Fibroblast of skin of back (primary cell): ENCODE measurements at regions not wholly inside any gene's neighbourhood (a gene's known extent, or its start where the extent isn't known, plus 50 kb on each side); places are given as distances from the start of the nearest gene placed in this dataset.

ENCODE experiments used
- DNase-seq: peaks from one replicate; pipeline ENCODE4 v3.0.0-alpha.2; 2013

DNA sequence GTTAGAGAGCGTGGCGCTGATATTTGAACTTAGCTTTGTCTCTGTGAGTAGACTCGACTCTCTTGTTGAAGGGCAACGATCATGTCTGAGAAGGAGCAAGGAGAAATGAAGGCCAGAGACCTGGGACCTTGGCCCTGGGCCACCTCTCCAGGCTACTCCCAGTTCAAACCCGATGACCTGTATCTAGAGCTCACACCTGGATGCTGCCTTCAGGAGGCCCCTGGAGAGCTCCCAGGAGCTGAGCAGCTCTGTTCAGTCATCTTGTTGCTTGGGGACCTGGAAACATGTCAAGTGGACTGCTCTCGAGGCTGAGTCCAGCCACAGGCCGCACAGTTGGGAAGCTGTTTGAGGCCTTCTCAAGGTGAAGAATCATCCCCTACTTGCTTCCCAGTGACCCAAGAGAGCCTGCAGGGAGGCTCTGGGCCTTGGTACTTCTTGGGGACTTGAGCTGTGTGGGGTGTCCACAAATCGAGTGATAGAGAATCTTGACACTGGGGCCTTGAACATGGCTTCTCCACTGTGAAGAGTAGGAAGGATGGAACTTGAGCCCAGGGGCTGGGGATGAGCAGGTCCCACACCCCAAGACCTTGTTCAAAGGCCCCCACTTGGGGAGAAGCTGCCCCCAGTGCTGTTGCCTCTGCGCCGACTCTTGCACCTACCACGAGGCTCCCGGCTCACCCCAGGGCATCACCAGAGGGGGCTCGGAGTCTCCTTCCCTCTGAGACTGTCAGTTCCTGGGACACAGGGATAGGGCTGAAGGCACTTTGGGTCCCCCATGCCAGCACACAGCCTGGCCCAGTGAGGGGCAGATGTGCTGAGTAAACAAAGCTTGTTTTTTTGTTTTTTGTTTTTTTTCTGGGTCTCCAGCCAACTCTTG, 112.1 kb downstream of the IRX5 start:
- no peak for DNase-seq

GRCh38 chr16:55043499-55043898, 112.8 kb downstream of the IRX5 start:
- no peak for DNase-seq

DNA sequence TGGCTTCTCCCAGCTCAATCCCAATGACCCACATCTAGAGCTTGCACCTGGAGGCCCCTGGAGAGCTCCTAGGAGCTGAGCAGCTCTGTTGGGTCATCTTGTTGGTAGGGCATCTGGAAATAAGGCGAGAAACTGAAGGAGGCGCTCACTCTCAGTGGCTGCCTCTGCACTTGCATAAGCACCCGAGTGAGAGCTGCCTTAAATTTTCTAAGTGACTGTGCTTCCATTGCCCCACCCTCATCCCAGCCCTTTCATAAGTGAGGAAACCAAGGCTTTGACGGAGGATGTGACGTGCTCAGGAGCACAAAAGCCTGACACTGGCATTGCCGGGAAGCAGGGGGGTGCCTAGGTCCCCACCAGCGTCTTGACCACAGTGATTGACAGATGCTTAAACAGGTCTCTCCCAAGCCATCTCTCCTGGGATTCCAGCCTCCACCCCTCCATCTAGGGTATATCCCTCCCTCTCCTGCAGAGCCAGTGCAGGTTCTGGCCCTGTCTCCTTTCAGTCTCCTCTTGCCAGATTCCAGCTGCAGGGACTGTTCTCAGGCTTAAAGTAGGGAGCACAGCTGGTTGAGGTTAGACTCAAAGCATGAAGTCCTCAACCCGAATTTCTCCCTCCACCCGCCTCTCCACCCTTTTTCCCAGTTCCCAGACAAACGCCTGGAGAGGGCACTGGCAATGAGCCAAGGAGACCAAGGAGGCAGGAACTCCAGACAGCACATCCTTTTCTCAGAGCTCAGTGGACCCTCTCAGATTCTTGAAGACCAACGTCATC, 113.7 kb downstream of the IRX5 start:
- DNase-seq, result peak; percentile 20

DNA sequence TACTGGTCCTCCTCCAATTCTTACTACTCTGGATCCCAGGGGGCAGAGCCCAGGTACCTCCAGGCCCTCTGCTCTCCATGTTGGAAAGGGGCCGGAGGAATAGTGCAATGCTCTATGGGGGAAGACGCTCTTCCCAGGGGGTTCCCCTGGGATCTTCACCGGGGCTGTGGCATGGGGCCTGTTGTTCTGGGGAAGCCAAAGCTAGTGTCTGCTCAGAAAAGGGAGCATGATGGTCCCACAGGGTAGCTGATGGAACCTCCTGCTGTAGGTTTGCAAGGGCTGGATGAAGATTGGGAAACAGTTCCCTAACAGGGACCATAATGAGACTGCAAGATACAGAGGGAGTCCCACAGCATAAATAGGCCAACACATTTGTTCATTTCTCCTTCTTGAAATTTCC, 114.7 kb downstream of the IRX5 start:
- no peak for DNase-seq

- DNase-seq, result no peak
These were observed 115.2 kb downstream of the IRX5 start for GRCh38 chr16:55045756-55046460.

DNA sequence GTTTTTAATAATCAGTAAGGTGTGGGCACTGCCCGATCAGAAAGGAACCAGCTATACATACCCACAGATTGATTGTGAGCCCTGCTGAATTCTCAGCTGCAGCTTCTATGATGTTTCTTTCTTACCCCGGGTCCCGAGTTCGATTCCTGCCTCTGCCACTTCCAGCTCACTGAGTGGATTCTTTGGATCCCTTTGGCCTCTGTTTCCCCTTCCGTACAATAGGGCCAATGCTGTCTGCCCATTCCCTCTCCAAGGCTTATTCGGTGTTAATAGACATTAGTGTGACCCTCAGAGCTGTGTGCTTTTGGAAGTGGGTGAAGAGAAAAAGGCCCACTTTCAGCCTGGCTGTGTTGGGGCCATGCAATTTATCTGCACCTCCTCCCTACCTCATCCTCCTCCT, 115.8 kb downstream of the IRX5 start:
- no peak for DNase-seq

DNA sequence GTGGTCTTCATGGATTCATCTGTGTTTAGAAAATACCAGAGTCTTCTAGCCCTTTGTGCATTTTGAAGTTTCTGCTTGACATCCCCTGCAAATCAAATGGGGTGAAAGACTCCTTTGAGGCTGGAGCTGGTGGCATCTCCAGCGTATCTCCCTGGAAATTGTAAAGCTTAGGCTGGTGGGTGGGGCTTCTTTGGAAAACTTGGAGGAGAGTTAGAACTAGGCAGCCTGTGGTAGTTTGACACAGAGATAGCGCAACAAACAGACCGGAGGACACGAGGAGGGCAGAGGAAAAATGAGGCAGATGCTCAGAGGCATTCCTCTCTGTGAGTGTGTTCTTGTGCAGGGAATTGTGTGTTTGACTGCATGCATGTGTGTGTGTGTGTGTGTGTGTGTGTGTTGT, 116.3 kb downstream of the IRX5 start:
- DNase-seq, result no peak

GRCh38 chr16:55047331-55047730, 116.7 kb downstream of the IRX5 start:
- no peak for DNase-seq

GRCh38 chr16:55047903-55048497, 117.3 kb downstream of the IRX5 start:
- no peak for DNase-seq

DNA sequence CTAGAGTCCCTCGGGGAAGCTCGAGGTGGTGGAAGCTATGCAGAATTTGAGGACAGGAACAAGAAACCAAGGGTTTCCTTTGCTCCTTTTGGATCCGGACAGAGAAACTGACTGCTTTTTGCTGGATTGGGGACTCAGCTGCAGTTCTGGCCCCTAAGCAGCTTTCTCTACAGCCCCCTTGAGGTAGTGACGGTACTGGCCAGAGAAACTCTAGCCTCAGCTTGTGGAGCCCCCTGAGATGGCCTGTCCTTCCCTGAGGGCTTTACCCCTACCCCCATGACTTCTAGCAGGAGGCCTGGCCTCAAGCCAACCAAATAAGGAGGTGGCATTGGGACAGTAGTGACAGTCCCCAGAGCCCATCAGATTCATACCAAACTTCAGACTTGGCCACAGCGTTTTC, 118.1 kb downstream of the IRX5 start:
- no peak for DNase-seq

- no peak for DNase-seq
These were observed 121.1 kb downstream of the IRX5 start for GRCh38 chr16:55051571-55052347.

DNA sequence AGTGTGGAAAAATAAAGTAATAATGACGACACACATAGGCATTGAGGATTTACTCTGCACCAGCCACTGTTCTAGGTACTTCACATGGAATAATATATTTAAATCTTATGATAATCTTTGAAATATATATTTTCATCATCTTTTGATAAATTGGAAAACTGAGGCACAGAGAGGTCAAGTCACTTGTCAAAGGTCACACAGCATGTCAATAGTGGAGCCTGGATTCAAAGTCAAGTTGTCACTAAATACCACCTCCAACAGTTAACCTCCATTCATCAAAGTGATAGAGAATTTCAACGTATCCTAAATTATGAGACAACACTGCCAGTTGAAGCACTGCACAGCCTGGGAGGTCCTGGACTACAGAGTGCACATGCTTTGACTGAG, 121.7 kb downstream of the IRX5 start:
- no peak for DNase-seq

DNA sequence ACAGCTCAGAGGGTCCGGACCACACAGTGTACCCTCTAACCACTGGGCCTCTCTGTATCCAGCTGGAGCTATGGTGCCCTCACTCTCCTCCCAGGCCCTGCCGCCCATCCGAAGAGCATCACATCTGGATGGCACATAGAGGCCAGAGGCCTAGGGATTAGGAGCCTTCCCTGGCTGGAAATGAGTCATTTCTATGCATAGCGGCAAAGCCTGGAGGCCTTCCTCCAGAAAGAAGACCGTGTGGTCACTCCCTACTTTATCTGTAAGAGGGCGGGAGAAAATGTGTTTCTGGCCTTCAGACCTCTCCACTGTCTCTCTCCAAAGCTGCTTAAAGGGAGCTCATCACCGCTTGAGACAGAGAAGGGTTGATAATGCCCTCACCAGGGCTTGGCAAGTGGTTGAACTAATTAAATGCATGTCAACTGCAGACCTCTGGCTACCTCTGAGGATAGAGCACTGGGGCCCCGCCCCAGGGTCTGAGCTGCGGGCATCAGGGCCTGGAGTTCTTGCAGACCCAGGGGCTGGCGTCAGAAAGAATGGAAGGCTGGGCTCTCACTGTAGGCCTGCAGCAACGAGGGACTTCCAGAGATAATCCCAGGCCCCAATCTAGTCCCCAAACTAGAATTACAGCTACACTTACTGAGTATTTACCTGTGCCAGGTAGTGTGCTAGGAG, 122.2 kb downstream of the IRX5 start:
- DNase-seq, result peak; percentile 33

DNA sequence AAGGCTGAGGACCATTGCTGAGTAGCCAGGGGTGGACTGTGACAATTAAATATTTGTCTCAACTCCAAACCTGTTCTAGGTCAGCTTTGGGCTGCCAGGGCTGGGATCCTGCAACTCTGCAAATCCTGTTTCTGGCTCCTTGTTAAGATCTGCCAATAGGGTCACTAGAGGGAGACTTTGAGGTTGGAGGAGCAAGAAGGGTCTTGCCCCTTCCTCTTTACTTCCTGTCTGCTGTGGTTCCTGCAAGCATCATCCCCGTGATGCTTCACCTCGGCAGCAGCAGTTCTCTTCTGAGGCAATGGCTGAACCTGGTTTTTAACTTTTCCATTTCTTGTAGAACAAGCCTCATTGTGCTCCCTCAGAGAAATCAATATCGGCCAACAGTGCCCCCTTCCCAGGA, 124.6 kb downstream of the IRX5 start:
- DNase-seq, result no peak

DNA sequence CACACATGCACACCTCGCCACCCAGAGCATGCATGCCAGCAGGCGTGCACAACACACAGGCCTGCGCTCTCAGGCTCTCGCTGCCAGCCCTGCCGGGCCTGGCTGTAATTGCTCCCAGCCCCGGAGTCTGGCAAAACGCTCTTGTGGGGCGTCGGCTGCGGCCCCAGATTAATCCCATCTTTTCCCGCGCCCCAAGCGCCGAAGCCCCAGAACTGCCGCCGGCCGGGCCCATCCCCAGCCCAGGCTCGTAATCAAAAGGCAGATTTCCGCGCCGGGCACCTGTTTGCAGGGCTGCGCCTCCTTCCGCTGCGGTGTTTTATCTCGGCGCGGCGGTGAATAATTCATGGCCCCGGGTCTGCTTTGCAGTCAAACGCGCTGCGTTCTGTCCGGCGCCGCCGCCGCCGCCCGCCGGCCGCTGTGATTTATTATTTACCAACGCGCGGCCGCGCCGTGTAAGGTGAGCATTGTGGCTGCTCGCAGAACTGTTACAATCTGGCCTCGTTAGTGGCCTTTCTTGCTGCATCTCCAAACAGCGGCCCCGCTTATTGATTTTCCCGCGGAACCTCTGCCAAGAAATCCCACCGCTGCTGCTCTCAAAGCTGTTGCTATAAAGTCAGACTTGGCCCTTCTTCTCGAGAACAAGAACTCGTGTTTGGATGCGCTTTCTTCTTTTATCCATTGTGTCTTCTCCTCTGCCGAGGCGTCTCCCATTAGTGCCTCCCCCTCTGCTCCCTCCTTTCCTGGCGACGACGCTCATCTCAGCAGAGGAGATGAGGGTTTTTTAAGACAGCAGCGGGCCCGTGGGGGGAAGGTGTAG, 126.1 kb downstream of the IRX5 start:
- peak; percentile 6 for DNase-seq

- no peak for DNase-seq
These were observed 127.2 kb downstream of the IRX5 start for GRCh38 chr16:55057866-55058265.

DNA sequence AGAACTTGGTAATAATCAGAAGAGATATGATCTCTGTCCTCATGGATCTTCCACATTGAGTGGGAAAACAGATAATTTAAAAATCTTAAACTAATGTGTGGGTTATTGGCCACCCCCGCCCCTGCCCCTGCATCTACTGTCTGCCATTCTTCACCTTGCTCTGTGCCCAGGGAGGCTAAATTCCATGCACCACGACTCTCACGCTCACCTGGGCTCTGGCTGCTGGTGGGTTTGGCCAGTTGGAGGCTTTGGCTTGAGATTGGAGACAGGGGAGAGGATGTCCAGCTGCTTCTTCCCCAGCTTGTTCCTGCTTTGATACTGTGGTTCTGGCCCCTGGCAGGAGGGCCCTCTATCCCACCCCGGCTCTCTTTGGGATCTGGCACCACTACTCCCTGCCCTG, 127.9 kb downstream of the IRX5 start:
- no peak for DNase-seq

GRCh38 chr16:55059146-55059545, 128.5 kb downstream of the IRX5 start:
- no peak for DNase-seq

GRCh38 chr16:55061126-55061525, 130.5 kb downstream of the IRX5 start:
- no peak for DNase-seq

DNA sequence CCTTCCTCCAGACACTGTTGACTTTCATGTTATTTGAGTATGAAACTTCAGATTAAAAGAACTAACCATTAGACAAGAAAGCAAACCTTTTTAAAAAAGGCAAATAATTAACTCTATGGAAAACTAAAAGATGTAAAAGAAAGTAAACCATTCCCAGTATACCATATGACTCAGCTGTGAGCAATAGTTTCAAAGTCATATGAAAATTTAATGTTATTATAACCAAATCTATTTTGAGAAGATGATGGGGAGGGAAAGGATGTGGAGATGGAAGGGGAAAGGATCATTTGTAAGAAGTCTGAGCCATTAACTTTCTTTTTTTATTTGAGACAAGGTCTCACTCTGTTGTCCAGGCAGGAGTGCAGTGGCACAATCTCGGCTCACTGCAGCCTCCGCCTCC, 131.8 kb downstream of the IRX5 start:
- peak; percentile 77 for DNase-seq

- DNase-seq, result no peak
These were observed 142.3 kb downstream of the IRX5 start for GRCh38 chr16:55072976-55073375.
